WTC11 (cell line): ENCODE measurements at regions not wholly inside any gene's neighbourhood (a gene's known extent, or its start where the extent isn't known, plus 50 kb on each side); places are given as distances from the start of the nearest gene placed in this dataset.

ENCODE experiments used
- ATAC-seq: fragments of 200-7000 bp; cut with Tn5 transposase; 2 replicates; pipeline ENCODE4 v1.10.0; 2021; ENCODE audit warnings: mild to moderate bottlenecking, moderate library complexity
- CTCF ChIA-PET: fragments of 300-600 bp; sonication (Branson Sonifier 250); formaldehyde crosslinking; loops from one replicate; lab custom pipeline; 2021; ENCODE audit warnings: antibody characterized with exemption; lab: Charles Lee
- POLR2A ChIA-PET: fragments of 350-600 bp; sonication (Branson Sonifier 250); formaldehyde crosslinking; loops from one replicate; lab custom pipeline; 2021; ENCODE audit warnings: antibody characterized with exemption; lab: Charles Lee
- DNase-seq: peaks from one replicate; pipeline ENCODE4 v3.0.0; 2021; ENCODE audit warnings: low spot score
- H3K27ac Mint-ChIP-seq: 2 replicates; pipeline ENCODE4 v1.8.0; 2021; ENCODE audit warnings: mixed read lengths
- H3K27me3 Mint-ChIP-seq: 2 replicates; pipeline ENCODE4 v1.8.0; 2021; ENCODE audit warnings: low read depth, mild to moderate bottlenecking, moderate library complexity, mixed read lengths
- H3K36me3 Mint-ChIP-seq: 2 replicates; pipeline ENCODE4 v1.8.0; 2021; ENCODE audit warnings: mixed read lengths
- H3K4me1 Mint-ChIP-seq: 2 replicates; pipeline ENCODE4 v1.8.0; 2022; ENCODE audit warnings: mixed read lengths
- H3K4me3 Mint-ChIP-seq: 2 replicates; pipeline ENCODE4 v1.8.0; 2021; ENCODE audit warnings: mild to moderate bottlenecking, moderate library complexity, mixed read lengths
- H3K9me3 Mint-ChIP-seq: 2 replicates; pipeline ENCODE4 v1.8.0; 2021; ENCODE audit warnings: mixed read lengths
- CREB1 ChIP-seq: sonication (generic); formaldehyde crosslinking; IDR thresholded peaks from 2 replicates; pipeline ENCODE4 v1.8.0; 2023; ENCODE audit warnings: mild to moderate bottlenecking, missing genetic modification reagents
- ETV6 ChIP-seq: sonication (generic); formaldehyde crosslinking; IDR thresholded peaks from 2 replicates; pipeline ENCODE4 v1.8.1; 2022; ENCODE audit warnings: mild to moderate bottlenecking, missing genetic modification reagents
- FOXK1 ChIP-seq: sonication (generic); formaldehyde crosslinking; IDR thresholded peaks from 2 replicates; pipeline ENCODE4 v1.8.0; 2022; ENCODE audit warnings: mild to moderate bottlenecking, moderate library complexity, missing genetic modification reagents
- GABPB1 ChIP-seq: sonication (generic); formaldehyde crosslinking; IDR thresholded peaks from 2 replicates; pipeline ENCODE4 v1.8.1; 2023; ENCODE audit warnings: mild to moderate bottlenecking, missing genetic modification reagents
- IRF2 ChIP-seq: sonication (generic); formaldehyde crosslinking; IDR thresholded peaks from 2 replicates; pipeline ENCODE4 v1.8.0; 2022; ENCODE audit warnings: low read depth, missing genetic modification reagents, borderline replicate concordance
- MYBL2 ChIP-seq: sonication (generic); formaldehyde crosslinking; IDR thresholded peaks from 2 replicates; pipeline ENCODE4 v1.8.1; 2023; ENCODE audit warnings: mild to moderate bottlenecking, moderate library complexity, missing genetic modification reagents
- RORB ChIP-seq: fragments of 250-450 bp; sonication (Bioruptor Pico); IDR thresholded peaks from 2 replicates; pipeline ENCODE4 v1.9.0; 2021; ENCODE audit warnings: mild to moderate bottlenecking
- ZNF121 ChIP-seq: sonication (generic); formaldehyde crosslinking; IDR thresholded peaks from 2 replicates; pipeline ENCODE4 v1.8.0; 2023; ENCODE audit warnings: missing genetic modification reagents
- ZNF317 ChIP-seq: sonication (generic); formaldehyde crosslinking; IDR thresholded peaks from 2 replicates; pipeline ENCODE4 v1.8.1; 2023; ENCODE audit warnings: low read depth, mild to moderate bottlenecking, moderate library complexity, missing genetic modification reagents, borderline replicate concordance
- ZNF396 ChIP-seq: fragments of 250-450 bp; sonication (Bioruptor Pico); IDR thresholded peaks from 2 replicates; pipeline ENCODE4 v1.8.0; 2021; ENCODE audit warnings: mild to moderate bottlenecking, moderate library complexity, borderline replicate concordance
- ZNF423 ChIP-seq: fragments of 250-450 bp; sonication (Bioruptor Pico); IDR thresholded peaks from 2 replicates; pipeline ENCODE4 v2.1.2; 2022; ENCODE audit warnings: mild to moderate bottlenecking, moderate library complexity
- TF ChIP-seq, protein P1 (sequence below): sonication (generic); formaldehyde crosslinking; IDR thresholded peaks from 2 replicates; pipeline ENCODE4 v1.8.1; 2023; ENCODE audit warnings: mild to moderate bottlenecking, missing genetic modification reagents, moderate library complexity
- TF ChIP-seq, protein P2 (sequence below): fragments of 250-450 bp; sonication (Bioruptor Pico); conservative IDR thresholded peaks from 2 replicates; pipeline ENCODE4 v1.9.0; 2021; ENCODE audit warnings: mild to moderate bottlenecking
- TF ChIP-seq, protein P3 (sequence below): sonication (generic); formaldehyde crosslinking; IDR thresholded peaks from 2 replicates; pipeline ENCODE4 v1.8.0; 2022; ENCODE audit warnings: mild to moderate bottlenecking, missing genetic modification reagents
- TF ChIP-seq, protein P4 (sequence below): sonication (generic); formaldehyde crosslinking; IDR thresholded peaks from 2 replicates; pipeline ENCODE4 v1.8.0; 2022; ENCODE audit warnings: mild to moderate bottlenecking, missing genetic modification reagents
- TF ChIP-seq, protein P5 (sequence below): sonication (generic); formaldehyde crosslinking; IDR thresholded peaks from 2 replicates; pipeline ENCODE4 v1.8.0; 2023; ENCODE audit warnings: missing genetic modification reagents, mild to moderate bottlenecking, borderline replicate concordance
- TF ChIP-seq, protein P6 (sequence below): fragments of 250-450 bp; sonication (Bioruptor Pico); IDR thresholded peaks from 2 replicates; pipeline ENCODE4 v1.9.0; 2021; ENCODE audit warnings: moderate library complexity, mild to moderate bottlenecking, inconsistent platforms, borderline replicate concordance
- TF ChIP-seq, protein P7 (sequence below): fragments of 250-450 bp; sonication (Bioruptor Pico); IDR thresholded peaks from 2 replicates; pipeline ENCODE4 v1.8.0; 2021; ENCODE audit warnings: mild to moderate bottlenecking
- TF ChIP-seq, protein P8 (sequence below): sonication (generic); formaldehyde crosslinking; IDR thresholded peaks from 2 replicates; pipeline ENCODE4 v1.8.1; 2023; ENCODE audit warnings: mild to moderate bottlenecking, missing genetic modification reagents, moderate library complexity

DNA sequence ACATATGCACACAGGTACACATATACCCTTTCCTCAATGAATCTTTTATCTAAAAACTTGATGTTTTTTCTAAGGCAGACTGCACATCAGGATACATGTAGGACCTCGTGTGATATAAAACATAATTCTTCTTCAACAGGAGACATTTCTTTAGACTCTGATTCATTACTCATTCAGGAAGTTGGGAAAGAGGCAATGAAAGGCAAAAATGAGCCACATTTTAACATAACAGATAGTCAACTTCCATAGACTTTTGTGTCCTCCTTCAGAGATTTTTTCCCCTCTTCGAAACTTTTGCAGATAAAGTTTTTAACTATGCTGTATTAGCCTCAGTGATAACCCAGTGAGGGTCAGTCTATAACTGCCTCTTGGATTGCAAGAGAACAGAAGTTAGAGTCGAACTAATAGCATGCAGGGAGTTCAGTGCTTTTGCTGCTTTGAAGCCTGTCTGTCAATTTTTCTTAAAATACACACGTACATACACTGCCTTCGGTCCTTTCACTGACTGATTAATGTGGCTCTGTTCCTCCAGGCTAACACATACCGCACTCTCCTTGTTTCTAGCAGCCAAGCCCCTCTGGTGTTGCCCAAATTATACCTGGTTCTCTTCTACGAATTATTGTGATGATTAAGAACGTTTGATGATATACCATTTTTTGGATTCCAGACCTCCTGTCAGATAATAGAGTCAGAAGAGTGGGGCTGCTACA lies 562.5 kb upstream of the MAP3K7 start (continued):
- TF ChIP-seq, protein P1, sequence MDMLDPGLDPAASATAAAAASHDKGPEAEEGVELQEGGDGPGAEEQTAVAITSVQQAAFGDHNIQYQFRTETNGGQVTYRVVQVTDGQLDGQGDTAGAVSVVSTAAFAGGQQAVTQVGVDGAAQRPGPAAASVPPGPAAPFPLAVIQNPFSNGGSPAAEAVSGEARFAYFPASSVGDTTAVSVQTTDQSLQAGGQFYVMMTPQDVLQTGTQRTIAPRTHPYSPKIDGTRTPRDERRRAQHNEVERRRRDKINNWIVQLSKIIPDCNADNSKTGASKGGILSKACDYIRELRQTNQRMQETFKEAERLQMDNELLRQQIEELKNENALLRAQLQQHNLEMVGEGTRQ (CRISPR knock-in tag) = no peak
- TF ChIP-seq, protein P2, sequence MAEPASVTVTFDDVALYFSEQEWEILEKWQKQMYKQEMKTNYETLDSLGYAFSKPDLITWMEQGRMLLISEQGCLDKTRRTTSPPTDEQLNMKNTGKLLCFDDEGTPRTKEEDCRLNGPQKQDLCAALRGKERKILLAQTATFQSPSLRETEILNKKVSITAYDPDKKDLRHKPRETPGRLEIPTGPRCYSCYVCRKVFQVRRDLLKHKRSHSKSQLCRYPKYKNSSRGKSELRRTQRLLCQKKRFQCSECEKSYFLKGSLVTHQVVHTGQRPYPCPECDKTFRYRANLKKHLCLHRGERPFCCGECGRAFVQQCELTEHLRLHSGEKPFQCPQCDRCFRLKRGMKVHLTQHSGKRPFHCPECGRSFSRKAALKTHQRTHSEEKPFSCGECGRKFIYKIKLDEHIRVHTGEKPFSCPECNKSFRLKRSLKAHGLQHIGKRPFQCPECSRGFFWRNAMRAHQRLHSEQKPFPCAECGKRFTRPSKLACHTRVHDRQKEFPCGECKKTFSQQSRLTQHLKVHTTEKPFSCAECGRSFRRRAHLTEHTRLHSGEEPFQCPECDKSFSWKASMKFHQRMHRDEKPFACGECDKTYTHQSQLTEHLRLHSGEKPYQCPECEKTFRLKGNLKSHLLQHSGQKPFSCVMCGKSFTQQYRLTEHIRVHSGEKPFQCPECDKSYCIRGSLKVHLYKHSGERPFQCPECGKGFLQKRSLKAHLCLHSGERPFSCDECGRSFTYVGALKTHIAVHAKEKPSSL (CRISPR knock-in tag) = no peak
- TF ChIP-seq CREB1 (CRISPR knock-in tag) (no peak), ZNF396 (CRISPR knock-in tag) (no peak), ETV6 (CRISPR knock-in tag) (no peak), MYBL2 (CRISPR knock-in tag) (no peak)
- TF ChIP-seq, protein P3, sequence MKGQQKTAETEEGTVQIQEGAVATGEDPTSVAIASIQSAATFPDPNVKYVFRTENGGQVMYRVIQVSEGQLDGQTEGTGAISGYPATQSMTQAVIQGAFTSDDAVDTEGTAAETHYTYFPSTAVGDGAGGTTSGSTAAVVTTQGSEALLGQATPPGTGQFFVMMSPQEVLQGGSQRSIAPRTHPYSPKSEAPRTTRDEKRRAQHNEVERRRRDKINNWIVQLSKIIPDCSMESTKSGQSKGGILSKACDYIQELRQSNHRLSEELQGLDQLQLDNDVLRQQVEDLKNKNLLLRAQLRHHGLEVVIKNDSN (CRISPR knock-in tag) = no peak

DNA sequence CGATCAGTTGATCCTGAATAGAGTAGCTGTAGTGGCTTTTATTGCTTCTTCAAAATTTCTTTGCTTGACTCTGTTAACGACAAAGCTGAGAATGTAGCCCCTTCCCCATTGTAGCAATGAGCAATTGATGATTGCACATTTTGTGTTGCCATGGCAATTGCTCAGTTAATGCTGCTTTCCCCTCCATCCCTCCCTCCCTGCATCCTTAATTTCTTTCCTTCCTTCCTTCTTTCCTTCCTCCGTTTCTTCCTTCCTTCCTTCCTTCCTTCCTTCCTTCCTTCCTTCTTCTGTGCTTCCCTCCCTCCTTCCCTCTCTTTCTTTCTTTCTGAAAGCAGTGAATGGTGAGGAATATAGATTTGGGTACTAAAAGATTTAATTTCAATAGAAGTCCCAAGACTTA lies 557.3 kb upstream of the MAP3K7 start:
- no peak for DNase-seq
- Mint-ChIP-seq H3K9me3 (no peaks in the 10 kb centered on the region), H3K36me3 (no peaks in the 10 kb centered on the region), H3K4me3 (no peak overlapping the region), H3K27me3 (no peaks in the 10 kb centered on the region), H3K4me1 (no peaks in the 10 kb centered on the region), H3K27ac (no peak overlapping the region)
- ChIA-PET CTCF (interaction anchor here (0.7 kb wide), 1 partner anchor 204 kb away, joined by 4 read pairs; no protein-coding TSS in a partner anchor), POLR2A (no interaction called here)
- ATAC-seq = no peak
- TF ChIP-seq ZNF317 (CRISPR knock-in tag) (no peak), IRF2 (CRISPR knock-in tag) (no peak), ZNF423 (CRISPR knock-in tag) (no peak), RORB (no peak), FOXK1 (CRISPR knock-in tag) (no peak), ZNF396 (CRISPR knock-in tag) (no peak), GABPB1 (CRISPR knock-in tag) (no peak), ZNF121 (no peak)
- TF ChIP-seq, protein P4, sequence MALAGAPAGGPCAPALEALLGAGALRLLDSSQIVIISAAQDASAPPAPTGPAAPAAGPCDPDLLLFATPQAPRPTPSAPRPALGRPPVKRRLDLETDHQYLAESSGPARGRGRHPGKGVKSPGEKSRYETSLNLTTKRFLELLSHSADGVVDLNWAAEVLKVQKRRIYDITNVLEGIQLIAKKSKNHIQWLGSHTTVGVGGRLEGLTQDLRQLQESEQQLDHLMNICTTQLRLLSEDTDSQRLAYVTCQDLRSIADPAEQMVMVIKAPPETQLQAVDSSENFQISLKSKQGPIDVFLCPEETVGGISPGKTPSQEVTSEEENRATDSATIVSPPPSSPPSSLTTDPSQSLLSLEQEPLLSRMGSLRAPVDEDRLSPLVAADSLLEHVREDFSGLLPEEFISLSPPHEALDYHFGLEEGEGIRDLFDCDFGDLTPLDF (CRISPR knock-in tag) = no peak
- TF ChIP-seq, protein P5, sequence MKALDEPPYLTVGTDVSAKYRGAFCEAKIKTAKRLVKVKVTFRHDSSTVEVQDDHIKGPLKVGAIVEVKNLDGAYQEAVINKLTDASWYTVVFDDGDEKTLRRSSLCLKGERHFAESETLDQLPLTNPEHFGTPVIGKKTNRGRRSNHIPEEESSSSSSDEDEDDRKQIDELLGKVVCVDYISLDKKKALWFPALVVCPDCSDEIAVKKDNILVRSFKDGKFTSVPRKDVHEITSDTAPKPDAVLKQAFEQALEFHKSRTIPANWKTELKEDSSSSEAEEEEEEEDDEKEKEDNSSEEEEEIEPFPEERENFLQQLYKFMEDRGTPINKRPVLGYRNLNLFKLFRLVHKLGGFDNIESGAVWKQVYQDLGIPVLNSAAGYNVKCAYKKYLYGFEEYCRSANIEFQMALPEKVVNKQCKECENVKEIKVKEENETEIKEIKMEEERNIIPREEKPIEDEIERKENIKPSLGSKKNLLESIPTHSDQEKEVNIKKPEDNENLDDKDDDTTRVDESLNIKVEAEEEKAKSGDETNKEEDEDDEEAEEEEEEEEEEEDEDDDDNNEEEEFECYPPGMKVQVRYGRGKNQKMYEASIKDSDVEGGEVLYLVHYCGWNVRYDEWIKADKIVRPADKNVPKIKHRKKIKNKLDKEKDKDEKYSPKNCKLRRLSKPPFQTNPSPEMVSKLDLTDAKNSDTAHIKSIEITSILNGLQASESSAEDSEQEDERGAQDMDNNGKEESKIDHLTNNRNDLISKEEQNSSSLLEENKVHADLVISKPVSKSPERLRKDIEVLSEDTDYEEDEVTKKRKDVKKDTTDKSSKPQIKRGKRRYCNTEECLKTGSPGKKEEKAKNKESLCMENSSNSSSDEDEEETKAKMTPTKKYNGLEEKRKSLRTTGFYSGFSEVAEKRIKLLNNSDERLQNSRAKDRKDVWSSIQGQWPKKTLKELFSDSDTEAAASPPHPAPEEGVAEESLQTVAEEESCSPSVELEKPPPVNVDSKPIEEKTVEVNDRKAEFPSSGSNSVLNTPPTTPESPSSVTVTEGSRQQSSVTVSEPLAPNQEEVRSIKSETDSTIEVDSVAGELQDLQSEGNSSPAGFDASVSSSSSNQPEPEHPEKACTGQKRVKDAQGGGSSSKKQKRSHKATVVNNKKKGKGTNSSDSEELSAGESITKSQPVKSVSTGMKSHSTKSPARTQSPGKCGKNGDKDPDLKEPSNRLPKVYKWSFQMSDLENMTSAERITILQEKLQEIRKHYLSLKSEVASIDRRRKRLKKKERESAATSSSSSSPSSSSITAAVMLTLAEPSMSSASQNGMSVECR (CRISPR knock-in tag) = no peak
- TF ChIP-seq, protein P6, sequence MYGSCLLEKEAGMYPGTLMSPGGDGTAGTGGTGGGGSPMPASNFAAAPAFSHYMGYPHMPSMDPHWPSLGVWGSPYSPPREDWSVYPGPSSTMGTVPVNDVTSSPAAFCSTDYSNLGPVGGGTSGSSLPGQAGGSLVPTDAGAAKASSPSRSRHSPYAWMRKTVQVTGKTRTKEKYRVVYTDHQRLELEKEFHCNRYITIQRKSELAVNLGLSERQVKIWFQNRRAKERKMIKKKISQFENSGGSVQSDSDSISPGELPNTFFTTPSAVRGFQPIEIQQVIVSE (CRISPR knock-in tag) = no peak
- TF ChIP-seq, protein P2 (CRISPR knock-in tag) = no peak
- TF ChIP-seq, protein P7, sequence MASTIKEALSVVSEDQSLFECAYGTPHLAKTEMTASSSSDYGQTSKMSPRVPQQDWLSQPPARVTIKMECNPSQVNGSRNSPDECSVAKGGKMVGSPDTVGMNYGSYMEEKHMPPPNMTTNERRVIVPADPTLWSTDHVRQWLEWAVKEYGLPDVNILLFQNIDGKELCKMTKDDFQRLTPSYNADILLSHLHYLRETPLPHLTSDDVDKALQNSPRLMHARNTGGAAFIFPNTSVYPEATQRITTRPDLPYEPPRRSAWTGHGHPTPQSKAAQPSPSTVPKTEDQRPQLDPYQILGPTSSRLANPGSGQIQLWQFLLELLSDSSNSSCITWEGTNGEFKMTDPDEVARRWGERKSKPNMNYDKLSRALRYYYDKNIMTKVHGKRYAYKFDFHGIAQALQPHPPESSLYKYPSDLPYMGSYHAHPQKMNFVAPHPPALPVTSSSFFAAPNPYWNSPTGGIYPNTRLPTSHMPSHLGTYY (CRISPR knock-in tag) = no peak
- TF ChIP-seq, protein P8, sequence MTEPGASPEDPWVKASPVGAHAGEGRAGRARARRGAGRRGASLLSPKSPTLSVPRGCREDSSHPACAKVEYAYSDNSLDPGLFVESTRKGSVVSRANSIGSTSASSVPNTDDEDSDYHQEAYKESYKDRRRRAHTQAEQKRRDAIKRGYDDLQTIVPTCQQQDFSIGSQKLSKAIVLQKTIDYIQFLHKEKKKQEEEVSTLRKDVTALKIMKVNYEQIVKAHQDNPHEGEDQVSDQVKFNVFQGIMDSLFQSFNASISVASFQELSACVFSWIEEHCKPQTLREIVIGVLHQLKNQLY (CRISPR knock-in tag) = no peak
